Caco-2 (cell line): ENCODE measurements at regions not wholly inside any gene's neighbourhood (a gene's known extent, or its start where the extent isn't known, plus 50 kb on each side); places are given as distances from the start of the nearest gene placed in this dataset.

Experiments used
- BruUV-seq: library from RNA; stranded (reverse); fragments of 400-500 nt; replicated peaks from 2 replicates; lab custom pipeline; 2021; lab: Mats Ljungman, UMichigan
- CTCF ChIA-PET: fragments of 300-600 bp; sonication (Branson Sonifier 250); formaldehyde crosslinking; loops from one replicate; lab custom pipeline; 2022; ENCODE audit warnings: antibody characterized with exemption; lab: Charles Lee
- POLR2A ChIA-PET: fragments of 300-600 bp; sonication (Branson Sonifier 250); formaldehyde crosslinking; loops from one replicate; lab custom pipeline; 2022; ENCODE audit warnings: antibody characterized with exemption; lab: Charles Lee
- DNase-seq, 2 experiments: peaks; one replicate each; pipeline versions ENCODE4 v3.0.0 to v3.0.0-alpha.2; 2020 to 2022
- H3K27me3 ChIP-seq: replicated peaks from 2 replicates; pipeline ENCODE4 v1.6.0; 2011; ENCODE audit warnings: low read length; ENCODE audit not compliant: control insufficient read depth, insufficient read depth
- H3K36me3 ChIP-seq: 2 replicates; pipeline ENCODE4 v1.5.1; 2011; ENCODE audit warnings: low read length; ENCODE audit not compliant: control insufficient read depth, insufficient read depth
- H3K4me1 ChIP-seq: fragments of 250-450 bp; sonication (Bioruptor Pico); 2 replicates; pipeline ENCODE4 v1.5.1; 2020; ENCODE audit warnings: mild to moderate bottlenecking
- H3K4me3 ChIP-seq: 2 replicates; pipeline ENCODE4 v1.5.1; 2011; ENCODE audit warnings: low read depth, mild to moderate bottlenecking, control low read depth, low read length
- H3K9me3 ChIP-seq: fragments of 250-450 bp; sonication (Bioruptor Pico); 2 replicates; pipeline ENCODE4 v1.5.1; 2020; ENCODE audit warnings: mild to moderate bottlenecking, moderate library complexity
- H3K27ac Mint-ChIP-seq: one replicate; pipeline ENCODE4 v1.8.0; 2022; ENCODE audit warnings: mixed read lengths; ENCODE audit not compliant: unreplicated experiment
- H3K27me3 Mint-ChIP-seq: one replicate; pipeline ENCODE4 v1.8.0; 2022; ENCODE audit warnings: mixed read lengths; ENCODE audit not compliant: insufficient read depth, unreplicated experiment
- H3K36me3 Mint-ChIP-seq: one replicate; pipeline ENCODE4 v1.8.0; 2022; ENCODE audit warnings: mild to moderate bottlenecking, mixed read lengths; ENCODE audit not compliant: insufficient read depth, unreplicated experiment
- H3K4me1 Mint-ChIP-seq: one replicate; pipeline ENCODE4 v1.8.0; 2022; ENCODE audit warnings: low read depth, mixed read lengths; ENCODE audit not compliant: unreplicated experiment
- H3K4me3 Mint-ChIP-seq: one replicate; pipeline ENCODE4 v1.8.0; 2022; ENCODE audit warnings: mild to moderate bottlenecking, moderate library complexity, mixed read lengths; ENCODE audit not compliant: unreplicated experiment
- H3K9me3 Mint-ChIP-seq: one replicate; pipeline ENCODE4 v1.8.0; 2022; ENCODE audit warnings: mixed read lengths; ENCODE audit not compliant: unreplicated experiment
- CTCF ChIP-seq, 2 experiments: fragments of 200-600 bp in 1 of 2; IDR thresholded peaks; 1 replicate in 1 of 2; 2 replicates in 1 of 2; pipeline versions ENCODE4 v1.5.1 to v1.8.0; 2011 to 2022; ENCODE audit warnings: antibody characterized with exemption in 1 of 2, control low read depth in 1 of 2, inconsistent platforms in 1 of 2, low read depth in 1 of 2, low read length in 1 of 2, mild to moderate bottlenecking in 1 of 2, moderate library complexity in 1 of 2; ENCODE audit not compliant: insufficient read depth in 1 of 2, severe bottlenecking in 1 of 2, unreplicated experiment in 1 of 2
- intact Hi-C: fragments of 100-400 bp; cut with micrococcal nuclease; formaldehyde crosslinking; loops from one replicate; pipeline ENCODE4 v1.10.0; 2022; ENCODE audit not compliant: unreplicated experiment

- POLR2A ChIA-PET: no interaction called here
- BruUV-seq: no TSS peak
- no peak for DNase-seq
- Histone ChIP-seq H3K9me3 (peaks cover 3% of the 10 kb centered on the region; the same call in 1 of the 2 replicates), H3K36me3 (no peaks in the 10 kb centered on the region), H3K4me1 (no peaks in the 10 kb centered on the region), H3K4me3 (no peak overlapping the region), H3K27me3 (no peaks in the 10 kb centered on the region)
- Mint-ChIP-seq H3K9me3 (peaks cover 9% of the 10 kb centered on the region), H3K27me3 (peaks cover 8% of the 10 kb centered on the region), H3K4me1 (peaks cover 6% of the 10 kb centered on the region), H3K36me3 (no peaks in the 10 kb centered on the region), H3K4me3 (no peak overlapping the region), H3K27ac (no peak overlapping the region)
- intact Hi-C loops: no loop called here
- CTCF ChIA-PET: no interaction called here
- no peak for TF ChIP-seq CTCF (IDR thresholded peaks at IDR 0.05; ENCODE audit: insufficient read depth in 1 of 2, low read depth in 1 of 2, low read length in 1 of 2, severe bottlenecking in 1 of 2, unreplicated experiment in 1 of 2)
These were observed 354.9 kb downstream of the TMEM135 start for GRCh38 chr11:87392665-87393064.

GRCh38 chr11:87391496-87391895, 353.8 kb downstream of the TMEM135 start:
- peaks cover 8% of the 10 kb centered on the region for H3K27me3 Mint-ChIP-seq
- no peaks in the 10 kb centered on the region for H3K36me3 Mint-ChIP-seq
- POLR2A ChIA-PET: no interaction called here
- no peak for DNase-seq
- no peak overlapping the region for H3K4me3 Mint-ChIP-seq
- H3K27me3 ChIP-seq: no peaks in the 10 kb centered on the region
- BruUV-seq: no TSS peak
- intact Hi-C loops: no loop called here
- CTCF ChIA-PET: no interaction called here
- TF ChIP-seq CTCF (IDR thresholded peaks at IDR 0.05; ENCODE audit: insufficient read depth in 1 of 2, low read depth in 1 of 2, low read length in 1 of 2, severe bottlenecking in 1 of 2, unreplicated experiment in 1 of 2): no peak
- peaks cover 7% of the 10 kb centered on the region for H3K9me3 ChIP-seq
- H3K9me3 Mint-ChIP-seq: peaks cover 9% of the 10 kb centered on the region
- H3K36me3 ChIP-seq: no peaks in the 10 kb centered on the region
- H3K27ac Mint-ChIP-seq: no peak overlapping the region
- H3K4me1 ChIP-seq: no peaks in the 10 kb centered on the region
- no peaks in the 10 kb centered on the region for H3K4me1 Mint-ChIP-seq
- H3K4me3 ChIP-seq: no peak overlapping the region

- CTCF ChIA-PET: no interaction called here
- TF ChIP-seq CTCF (IDR thresholded peaks at IDR 0.05; ENCODE audit: insufficient read depth in 1 of 2, low read depth in 1 of 2, low read length in 1 of 2, severe bottlenecking in 1 of 2, unreplicated experiment in 1 of 2): no peak
These were observed 346.5 kb downstream of the TMEM135 start for GRCh38 chr11:87384078-87384729.

More at GRCh38 chr11:87384078-87384729, 346.5 kb downstream of the TMEM135 start:
- no peak overlapping the region for H3K27ac Mint-ChIP-seq
- BruUV-seq: no TSS peak
- peaks cover 10% of the 10 kb centered on the region for H3K9me3 Mint-ChIP-seq
- H3K36me3 Mint-ChIP-seq: no peaks in the 10 kb centered on the region
- H3K36me3 ChIP-seq: no peaks in the 10 kb centered on the region
- no peaks in the 10 kb centered on the region for H3K27me3 ChIP-seq
- intact Hi-C loops: no loop called here
- no peak overlapping the region for H3K4me3 Mint-ChIP-seq
- H3K27me3 Mint-ChIP-seq: peaks cover 5% of the 10 kb centered on the region
- H3K4me1 Mint-ChIP-seq: no peaks in the 10 kb centered on the region
- H3K4me1 ChIP-seq: no peaks in the 10 kb centered on the region
- DNase-seq: no peak
- H3K4me3 ChIP-seq: no peak overlapping the region
- H3K9me3 ChIP-seq: peaks cover 25% of the 10 kb centered on the region
- POLR2A ChIA-PET: no interaction called here
